DMS53 (cell line): ENCODE measurements at regions not wholly inside any gene's neighbourhood (a gene's known extent, or its start where the extent isn't known, plus 50 kb on each side); places are given as distances from the start of the nearest gene placed in this dataset.
A peak's percentile ranks its signal among the peaks of the same experiment; 100 is the strongest.

Experiments
- DNase-seq: peaks from one replicate; lab custom pipeline; 2025; lab: John Stamatoyannopoulos, UW

- no peak for DNase-seq
These were observed 143.4 kb upstream of the KBTBD8 start for GRCh38 chr3:66854601-66855151.

- DNase-seq: no peak
These were observed 141.6 kb upstream of the KBTBD8 start for GRCh38 chr3:66856533-66856932.

- DNase-seq: no peak
These were observed 139.3 kb upstream of the KBTBD8 start for GRCh38 chr3:66858656-66859381.

GRCh38 chr3:66860771-66861170 lies 137.3 kb upstream of the KBTBD8 start:
- DNase-seq: no peak

DNA sequence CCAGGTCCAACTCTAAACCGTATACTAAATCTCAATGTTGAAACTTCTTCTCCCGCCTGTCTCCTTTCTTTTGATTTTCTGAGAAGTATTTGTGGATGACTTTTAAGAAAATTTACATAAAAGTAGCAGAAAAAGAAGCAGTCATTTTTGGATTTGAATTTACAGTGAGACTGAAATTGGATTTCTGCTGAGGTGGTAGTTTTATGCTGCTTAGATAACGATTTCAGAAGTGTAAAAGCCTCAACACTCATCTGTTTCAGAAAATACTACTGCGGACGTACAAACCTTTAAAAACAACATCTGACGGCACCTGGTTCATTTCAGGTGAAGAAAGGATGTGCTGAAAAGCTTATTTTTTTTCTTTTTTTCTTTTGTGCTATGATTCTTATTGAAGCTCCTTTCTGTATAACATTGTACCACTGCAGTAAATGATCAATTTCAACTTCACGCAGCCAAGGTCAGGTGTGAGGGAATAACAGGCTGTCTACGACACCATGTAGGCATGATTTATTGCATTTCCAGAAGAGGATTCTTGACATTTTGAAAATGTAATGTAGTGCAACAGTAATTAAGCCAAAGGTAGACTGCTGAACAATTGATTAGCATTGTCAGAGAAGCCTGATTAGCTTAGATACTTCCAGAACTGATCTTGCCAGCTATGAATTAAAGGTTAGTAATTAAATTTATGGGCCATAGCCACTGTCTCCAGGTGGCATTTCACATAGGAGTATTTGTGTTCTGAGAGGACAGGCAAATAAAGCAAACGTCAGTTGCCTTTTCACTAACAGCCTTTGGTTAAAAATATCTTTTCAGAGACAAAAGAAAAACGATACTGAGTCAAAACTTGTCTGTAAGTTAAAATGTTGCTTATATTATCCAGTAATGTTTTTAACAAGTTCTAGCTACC lies 134.6 kb upstream of the KBTBD8 start:
- no peak for DNase-seq

DNA sequence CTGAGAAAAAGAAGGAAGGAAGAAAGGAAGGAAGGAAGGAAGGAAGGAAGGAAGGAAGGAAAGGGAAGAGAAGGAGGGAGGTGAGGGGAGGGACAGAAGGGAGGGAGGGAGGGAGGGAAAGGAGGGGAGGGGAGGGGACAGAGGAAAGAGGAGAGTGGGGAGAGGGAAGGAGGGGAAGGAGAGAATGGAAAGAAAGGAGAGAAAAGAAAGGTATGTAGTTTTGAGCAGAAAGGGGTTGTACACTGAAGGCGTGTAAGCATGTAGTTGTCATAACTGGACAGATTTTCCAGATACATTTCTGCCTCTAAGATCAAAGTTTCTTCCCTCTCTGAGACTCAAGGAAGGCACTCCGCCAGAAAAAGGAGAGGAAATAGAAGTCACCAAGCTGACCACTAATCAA lies 113.4 kb upstream of the KBTBD8 start:
- no peak for DNase-seq

DNA sequence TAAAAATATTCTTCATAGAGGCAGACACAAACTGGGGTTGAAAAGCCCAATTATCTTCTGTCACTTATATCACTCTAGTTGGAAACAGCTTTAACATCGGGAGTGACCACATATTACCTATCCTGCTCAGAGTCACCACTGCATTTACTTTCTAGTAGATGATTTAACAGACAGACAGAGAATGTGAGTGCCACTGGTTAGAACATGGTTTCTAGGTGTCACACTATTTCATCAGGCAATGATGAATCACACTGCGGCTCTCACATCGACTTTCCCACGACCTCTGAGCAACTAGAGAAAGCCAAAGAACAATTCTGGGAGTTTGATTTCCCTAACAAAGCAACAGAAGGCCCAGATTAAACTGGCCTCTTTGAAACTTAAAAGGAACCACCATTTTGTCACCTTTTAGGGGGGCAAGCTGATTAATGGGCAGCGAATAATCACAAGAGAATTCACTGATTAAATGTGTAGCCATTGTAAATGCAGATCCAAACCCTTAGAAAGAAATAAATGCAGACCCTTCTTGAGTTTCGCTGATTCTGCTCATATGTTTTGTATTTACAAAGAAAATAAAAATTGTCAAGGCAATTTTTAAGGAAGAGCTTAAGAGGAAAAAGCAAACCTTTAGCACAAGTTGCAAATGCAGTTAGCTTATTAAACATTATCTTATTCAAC lies 112.6 kb upstream of the KBTBD8 start:
- DNase-seq: peak; percentile 1

DNA sequence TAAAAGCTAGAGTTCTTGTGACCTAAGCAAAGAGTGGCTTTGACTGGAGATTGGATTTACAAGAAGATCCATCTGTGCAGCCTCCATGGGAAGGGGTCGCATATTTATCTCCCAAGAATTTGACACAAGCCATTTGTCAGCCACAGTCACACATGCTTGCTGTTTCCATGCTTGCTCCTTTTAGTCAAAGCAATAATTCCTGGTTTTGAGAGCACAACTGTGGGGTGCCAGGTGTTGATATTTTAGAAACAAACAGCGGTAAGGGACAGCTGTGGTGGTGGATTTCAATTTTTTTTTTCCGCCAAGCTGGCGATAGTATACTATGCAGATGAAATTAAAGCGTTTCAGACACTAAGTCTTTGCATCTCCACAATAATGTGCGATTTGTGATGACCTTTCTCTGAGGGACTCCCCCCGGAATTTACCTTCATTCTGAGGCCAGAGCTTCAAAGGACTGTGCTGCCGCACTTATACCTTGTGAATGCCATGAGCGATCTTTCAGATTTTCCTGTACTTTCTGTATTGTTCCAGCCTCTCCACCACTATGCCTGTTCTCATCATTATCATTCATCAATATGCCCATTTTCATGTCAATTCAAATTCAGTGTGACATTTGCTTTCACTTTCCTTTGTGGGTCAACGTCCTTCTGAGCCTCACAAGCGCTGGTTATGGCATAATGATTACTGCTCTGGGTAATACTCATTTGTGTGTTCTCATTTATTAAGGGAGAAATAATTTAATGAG lies 108.2 kb upstream of the KBTBD8 start:
- no peak for DNase-seq

GRCh38 chr3:66898155-66898554 lies 100.0 kb upstream of the KBTBD8 start:
- peak; percentile 1 for DNase-seq

GRCh38 chr3:66904336-66904735 lies 93.8 kb upstream of the KBTBD8 start:
- no peak for DNase-seq

GRCh38 chr3:66904831-66905493 lies 93.1 kb upstream of the KBTBD8 start:
- DNase-seq: no peak

- no peak for DNase-seq
These were observed 91.0 kb upstream of the KBTBD8 start for GRCh38 chr3:66907136-66907535.

GRCh38 chr3:66910266-66911055 lies 87.6 kb upstream of the KBTBD8 start:
- DNase-seq: no peak

- no peak for DNase-seq
These were observed 85.8 kb upstream of the KBTBD8 start for GRCh38 chr3:66912306-66912705.

DNA sequence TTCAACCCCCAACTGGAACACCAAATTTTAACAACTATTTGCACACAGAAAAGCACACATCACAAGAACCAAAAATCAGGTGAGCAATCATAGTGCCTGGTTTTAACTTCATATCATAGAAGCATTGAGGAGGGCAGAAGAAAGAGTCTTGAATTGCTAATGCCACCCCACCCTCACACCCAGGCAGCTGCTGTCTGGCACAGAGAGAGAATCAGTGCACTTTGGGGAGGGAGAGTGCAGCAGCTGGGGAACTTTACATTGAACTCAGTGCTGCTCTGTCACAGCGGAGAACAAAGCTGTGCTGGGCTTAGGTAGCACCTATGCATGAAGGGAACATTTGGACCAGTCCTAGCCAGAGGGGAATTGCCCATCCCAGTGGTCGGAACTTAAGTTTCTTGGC lies 76.0 kb upstream of the KBTBD8 start:
- no peak for DNase-seq

- DNase-seq: no peak
These were observed 74.1 kb upstream of the KBTBD8 start for GRCh38 chr3:66923969-66924368.

- no peak for DNase-seq
These were observed 69.9 kb upstream of the KBTBD8 start for GRCh38 chr3:66928252-66928651.

GRCh38 chr3:66931291-66931690 lies 66.8 kb upstream of the KBTBD8 start:
- no peak for DNase-seq

- DNase-seq: no peak
These were observed 66.4 kb upstream of the KBTBD8 start for GRCh38 chr3:66931699-66932098.

- no peak for DNase-seq
These were observed 64.9 kb upstream of the KBTBD8 start for GRCh38 chr3:66933233-66933632.
